Endothelial cell of umbilical vein (primary cell): ENCODE measurements at regions not wholly inside any gene's neighbourhood (a gene's known extent, or its start where the extent isn't known, plus 50 kb on each side); places are given as distances from the start of the nearest gene placed in this dataset.

Source experiments
- BruUV-seq: library from RNA; stranded (reverse); fragments of 400-500 nt; replicated peaks from 2 replicates; lab custom pipeline; 2021; lab: Mats Ljungman, UMichigan
- CTCF ChIA-PET: fragments of 300-600, 350-600 bp; sonication (Branson Sonifier 250); formaldehyde crosslinking; loops from one replicate; lab custom pipeline; 2021; ENCODE audit warnings: antibody characterized with exemption, inconsistent platforms; lab: Charles Lee
- POLR2A ChIA-PET: fragments of 300-600, 350-600 bp; sonication (Branson Sonifier 250); formaldehyde crosslinking; loops from one replicate; lab custom pipeline; 2021; ENCODE audit warnings: antibody characterized with exemption, inconsistent platforms; lab: Charles Lee
- DNase-seq: peaks from one replicate; pipeline ENCODE4 v3.0.0-alpha.2; 2011; ENCODE audit warnings: low read depth, low spot score
- FAIRE-seq: peaks from 2 replicates; lab custom pipeline; 2011; peaks lifted over from hg19 to GRCh38; lab: Jason Lieb, UNC
- H2AFZ ChIP-seq: 2 replicates; pipeline ENCODE4 v1.6.0; 2012; ENCODE audit warnings: low read depth, low read length, control low read depth, inconsistent platforms
- H3K27ac ChIP-seq: 2 replicates; pipeline ENCODE4 v1.5.1; 2011; ENCODE audit warnings: low read depth, mild to moderate bottlenecking, control low read depth, low read length, moderate library complexity; ENCODE audit not compliant: insufficient read depth
- H3K27me3 ChIP-seq, 2 experiments: 2 replicates each; pipeline versions ENCODE4 v1.6.0 to v1.6.1; 2011; ENCODE audit warnings: low read length in 2 of 2, mixed read lengths in 1 of 2; ENCODE audit not compliant: control insufficient read depth in 2 of 2, insufficient read depth in 2 of 2
- H3K36me3 ChIP-seq, 2 experiments: 2 replicates in 1 of 2; 3 replicates in 1 of 2; pipeline ENCODE4 v1.5.1; 2011; ENCODE audit warnings: low read length in 2 of 2, mild to moderate bottlenecking in 1 of 2, moderate library complexity in 1 of 2; ENCODE audit not compliant: control insufficient read depth in 2 of 2, insufficient read depth in 2 of 2; ENCODE audit errors: extremely low read depth in 1 of 2
- H3K4me1 ChIP-seq: 3 replicates; pipeline ENCODE4 v1.5.1; 2011; ENCODE audit warnings: mild to moderate bottlenecking, low read length; ENCODE audit not compliant: control insufficient read depth, insufficient read depth; ENCODE audit errors: extremely low read depth
- H3K4me2 ChIP-seq: 2 replicates; pipeline ENCODE4 v1.6.1; 2011; ENCODE audit warnings: low read length, control low read depth, mixed read lengths; ENCODE audit not compliant: insufficient read depth
- H3K4me3 ChIP-seq, 3 experiments: fragments of 200-600 bp in 1 of 3; sonication (generic), shearing (Covaris generic) in 1 of 3; replicated peaks in 1 of 3; 2 replicates each; pipeline ENCODE4 v1.5.1; 2011 to 2016; ENCODE audit warnings: control low read depth in 3 of 3, low read length in 3 of 3, mild to moderate bottlenecking in 2 of 3, inconsistent platforms in 1 of 3, low read depth in 1 of 3, moderate library complexity in 1 of 3; ENCODE audit not compliant: insufficient read depth in 1 of 3
- H3K79me2 ChIP-seq: 2 replicates; pipeline ENCODE4 v1.6.0; 2012; ENCODE audit warnings: low read length, inconsistent platforms; ENCODE audit not compliant: control insufficient read depth, insufficient read depth
- H3K9ac ChIP-seq: replicated peaks from 2 replicates; pipeline ENCODE3; 2011; ENCODE audit warnings: low read length, control low read depth; ENCODE audit not compliant: insufficient read depth; ENCODE audit errors: extremely low read depth
- H3K9me1 ChIP-seq: replicated peaks from 3 replicates; pipeline ENCODE4 v1.6.0; 2011; ENCODE audit warnings: mild to moderate bottlenecking, low read length; ENCODE audit not compliant: control insufficient read depth, insufficient read depth; ENCODE audit errors: extremely low read depth
- H3K9me3 ChIP-seq: replicated peaks from 2 replicates; pipeline ENCODE4 v1.5.1; 2012; ENCODE audit warnings: low read length, inconsistent platforms; ENCODE audit not compliant: control insufficient read depth, insufficient read depth
- H4K20me1 ChIP-seq: replicated peaks from 2 replicates; pipeline ENCODE3; 2011; ENCODE audit warnings: mild to moderate bottlenecking, low read length; ENCODE audit not compliant: control insufficient read depth, insufficient read depth; ENCODE audit errors: extremely low read depth
- EZH2 ChIP-seq: IDR thresholded peaks from 2 replicates; pipeline ENCODE4 v1.6.1; 2012; ENCODE audit warnings: borderline replicate concordance, low read depth, mild to moderate bottlenecking, moderate library complexity, low read length, inconsistent platforms; ENCODE audit not compliant: severe bottlenecking
- FOS ChIP-seq: IDR thresholded peaks from 2 replicates; pipeline ENCODE4 v1.6.1; 2011; ENCODE audit warnings: mild to moderate bottlenecking, low read length, moderate library complexity, borderline replicate concordance; ENCODE audit not compliant: insufficient read depth
- GATA2 ChIP-seq: IDR thresholded peaks from 2 replicates; pipeline ENCODE4 v1.7.0; 2011; ENCODE audit warnings: low read depth, mild to moderate bottlenecking, moderate library complexity, mixed read lengths, low read length; ENCODE audit not compliant: insufficient read length, insufficient read depth
- JUN ChIP-seq: IDR thresholded peaks from 2 replicates; pipeline ENCODE4 v1.6.1; 2011; ENCODE audit warnings: borderline replicate concordance, low read depth; ENCODE audit not compliant: insufficient read length, insufficient read depth
- POLR2A ChIP-seq: IDR thresholded peaks from 2 replicates; pipeline ENCODE4 v1.6.1; 2012; ENCODE audit warnings: low read depth, mild to moderate bottlenecking, control low read depth, low read length
- dilution Hi-C: fragments of 300-500 bp; cut with MboI; formaldehyde crosslinking; loops from one replicate; pipeline ENCODE4 v1.15.0; 2019; ENCODE audit warnings: low sequenced_read_pairs; ENCODE audit not compliant: extremely low pct_ligation_motif_present
- intact Hi-C: fragments of 100-400 bp; cut with micrococcal nuclease; formaldehyde crosslinking; loops from one replicate; pipeline ENCODE4 v1.10.0; 2022
- TF ChIP-seq, protein P1 (sequence below), 2 donors: IDR thresholded peaks; 1 replicate in 1 of 2; 2 replicates in 1 of 2; pipeline ENCODE4 v1.5.1; 2011; ENCODE audit warnings: low read length in 2 of 2, mild to moderate bottlenecking in 2 of 2, moderate library complexity in 2 of 2, control low read depth in 1 of 2, inconsistent platforms in 1 of 2, low read depth in 1 of 2; ENCODE audit not compliant: insufficient read depth in 1 of 2; ENCODE audit errors: extremely low read depth in 1 of 2

- H3K4me3 ChIP-seq: no peak overlapping the region
- no peaks in the 10 kb centered on the region for H3K9me3 ChIP-seq
- no peaks in the 10 kb centered on the region for H3K9me1 ChIP-seq
- H2AFZ ChIP-seq: no peak overlapping the region
- no TSS peak for BruUV-seq
- H3K79me2 ChIP-seq: no peaks in the 10 kb centered on the region
- intact Hi-C loops (loop anchor here (5.0 kb wide), 1 partner anchor 222 kb away; no protein-coding TSS in a partner anchor), dilution Hi-C loops (no loop called here)
- no peak overlapping the region for H3K4me2 ChIP-seq
- H4K20me1 ChIP-seq: no peaks in the 10 kb centered on the region
- CTCF ChIA-PET: interaction anchor here (1.2 to 3.6 kb wide), 3 partner anchors 9 to 222 kb away, joined by 3 to 33 read pairs (median 6); no protein-coding TSS in a partner anchor
- peaks cover 2 to 3% of the 10 kb centered on the region in 2 experiments for H3K27me3 ChIP-seq
- no peak overlapping the region for H3K27ac ChIP-seq
- POLR2A ChIA-PET: no interaction called here
- no peak for TF ChIP-seq JUN
- no peak for TF ChIP-seq POLR2A
- no peak for TF ChIP-seq GATA2
- no peak overlapping the region for H3K9ac ChIP-seq
- H3K36me3 ChIP-seq: no peaks in the 10 kb centered on the region
- DNase-seq (no peak), FAIRE-seq (no peak)
- H3K4me1 ChIP-seq: no peaks in the 10 kb centered on the region
These were observed 529.2 kb upstream of the GOLIM4 start for GRCh38 chr3:168624892-168625448.

DNA sequence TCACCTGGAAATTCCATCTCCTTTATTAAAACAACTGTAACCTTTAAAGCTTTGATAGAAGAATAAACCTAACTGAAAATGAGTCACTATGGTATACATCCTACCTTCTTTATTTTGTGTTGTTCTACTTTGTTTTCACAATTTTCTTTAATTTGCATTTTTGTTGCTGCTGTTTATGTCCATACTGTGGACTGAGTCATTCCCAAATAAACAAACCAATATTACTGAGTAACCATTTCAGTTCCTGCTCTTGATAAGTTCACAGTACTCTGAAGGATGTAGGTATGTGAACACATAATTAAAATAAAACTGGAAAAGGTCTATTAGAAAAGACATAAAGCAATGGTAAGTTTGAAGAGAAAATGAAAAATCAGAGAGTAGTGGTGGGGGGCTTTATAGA lies 528.5 kb upstream of the GOLIM4 start:
- TF ChIP-seq, protein P1, sequence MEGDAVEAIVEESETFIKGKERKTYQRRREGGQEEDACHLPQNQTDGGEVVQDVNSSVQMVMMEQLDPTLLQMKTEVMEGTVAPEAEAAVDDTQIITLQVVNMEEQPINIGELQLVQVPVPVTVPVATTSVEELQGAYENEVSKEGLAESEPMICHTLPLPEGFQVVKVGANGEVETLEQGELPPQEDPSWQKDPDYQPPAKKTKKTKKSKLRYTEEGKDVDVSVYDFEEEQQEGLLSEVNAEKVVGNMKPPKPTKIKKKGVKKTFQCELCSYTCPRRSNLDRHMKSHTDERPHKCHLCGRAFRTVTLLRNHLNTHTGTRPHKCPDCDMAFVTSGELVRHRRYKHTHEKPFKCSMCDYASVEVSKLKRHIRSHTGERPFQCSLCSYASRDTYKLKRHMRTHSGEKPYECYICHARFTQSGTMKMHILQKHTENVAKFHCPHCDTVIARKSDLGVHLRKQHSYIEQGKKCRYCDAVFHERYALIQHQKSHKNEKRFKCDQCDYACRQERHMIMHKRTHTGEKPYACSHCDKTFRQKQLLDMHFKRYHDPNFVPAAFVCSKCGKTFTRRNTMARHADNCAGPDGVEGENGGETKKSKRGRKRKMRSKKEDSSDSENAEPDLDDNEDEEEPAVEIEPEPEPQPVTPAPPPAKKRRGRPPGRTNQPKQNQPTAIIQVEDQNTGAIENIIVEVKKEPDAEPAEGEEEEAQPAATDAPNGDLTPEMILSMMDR (IDR thresholded peaks at IDR 0.05; ENCODE audit: extremely low read depth in 1 of 2, insufficient read depth in 1 of 2, low read depth in 1 of 2, low read length in 2 of 2): no peak
- TF ChIP-seq FOS (no peak), EZH2 (no peak)
- intact Hi-C loops: no loop called here
- ChIA-PET CTCF (interaction anchor here (0.9 to 3.6 kb wide), 4 partner anchors 9 to 413 kb away, joined by 3 to 33 read pairs (median 8); no protein-coding TSS in a partner anchor), POLR2A (no interaction called here)
- Histone ChIP-seq H3K9me3 (no peaks in the 10 kb centered on the region), H4K20me1 (no peaks in the 10 kb centered on the region), H3K36me3 (no peaks in the 10 kb centered on the region), H3K79me2 (no peaks in the 10 kb centered on the region), H3K4me1 (no peaks in the 10 kb centered on the region), H3K9ac (no peak overlapping the region), H3K9me1 (no peaks in the 10 kb centered on the region), H2AFZ (no peak overlapping the region), H3K27me3 (peaks cover 2 to 3% of the 10 kb centered on the region in 2 experiments), H3K4me3 (no peak overlapping the region), H3K4me2 (no peak overlapping the region), H3K27ac (no peak overlapping the region)
- no TSS peak for BruUV-seq
- DNase-seq (no peak), FAIRE-seq (no peak)
- dilution Hi-C loops: no loop called here
